MCF 10A (cell line): ENCODE measurements at regions not wholly inside any gene's neighbourhood (a gene's known extent, or its start where the extent isn't known, plus 50 kb on each side); places are given as distances from the start of the nearest gene placed in this dataset.

ENCODE experiments used
- BruUV-seq: library from RNA; stranded (reverse); fragments of 400-500 nt; replicated peaks from 2 replicates; lab custom pipeline; 2021; lab: Mats Ljungman, UMichigan
- CTCF ChIA-PET: fragments of 300-600 bp; sonication (Branson Sonifier 250); formaldehyde crosslinking; extraction: SDS; loops from one replicate; lab custom pipeline; 2021; ENCODE audit warnings: antibody characterized with exemption, inconsistent platforms; lab: Yijun Ruan, JAX
- POLR2A ChIA-PET: fragments of 300-600, 350-650 bp; sonication (Branson Sonifier 250); formaldehyde crosslinking; extraction: SDS; loops from one replicate; lab custom pipeline; 2020; ENCODE audit warnings: antibody characterized with exemption, inconsistent platforms; lab: Yijun Ruan, JAX
- DNase-seq: peaks from one replicate; pipeline ENCODE4 v3.0.0-alpha.2; 2018; ENCODE audit not compliant: unreplicated experiment
- H3K27ac Mint-ChIP-seq: one replicate; pipeline ENCODE4 v1.8.0; 2022; ENCODE audit warnings: mild to moderate bottlenecking, low read depth, mixed read lengths; ENCODE audit not compliant: unreplicated experiment
- H3K27me3 Mint-ChIP-seq: one replicate; pipeline ENCODE4 v1.8.0; 2022; ENCODE audit warnings: mixed read lengths; ENCODE audit not compliant: insufficient read depth, unreplicated experiment
- H3K36me3 Mint-ChIP-seq: one replicate; pipeline ENCODE4 v1.8.0; 2022; ENCODE audit warnings: mild to moderate bottlenecking, moderate library complexity, mixed read lengths; ENCODE audit not compliant: insufficient read depth, unreplicated experiment
- H3K4me1 Mint-ChIP-seq: one replicate; pipeline ENCODE4 v1.8.0; 2022; ENCODE audit warnings: mixed read lengths; ENCODE audit not compliant: insufficient read depth, unreplicated experiment
- H3K4me3 Mint-ChIP-seq: one replicate; pipeline ENCODE4 v1.8.0; 2022; ENCODE audit warnings: mild to moderate bottlenecking, moderate library complexity, mixed read lengths; ENCODE audit not compliant: unreplicated experiment
- H3K9me3 Mint-ChIP-seq: one replicate; pipeline ENCODE4 v1.8.0; 2022; ENCODE audit warnings: mixed read lengths; ENCODE audit not compliant: unreplicated experiment
- CTCF ChIP-seq: fragments of 200-600 bp; IDR thresholded peaks from one replicate; pipeline ENCODE4 v1.8.0; 2022; ENCODE audit warnings: antibody characterized with exemption, mild to moderate bottlenecking; ENCODE audit not compliant: unreplicated experiment
- intact Hi-C: fragments of 100-400 bp; cut with micrococcal nuclease; formaldehyde crosslinking; loops from 2 replicates; pipeline ENCODE4 v1.14.1; 2022

- intact Hi-C loops, result no loop called here
- no TSS peak for BruUV-seq
- Mint-ChIP-seq H3K27ac (no peak overlapping the region), H3K9me3 (no peaks in the 10 kb centered on the region), H3K36me3 (no peaks in the 10 kb centered on the region), H3K27me3 (no peaks in the 10 kb centered on the region), H3K4me3 (no peak overlapping the region), H3K4me1 (no peaks in the 10 kb centered on the region)
- ChIA-PET POLR2A (no interaction called here), CTCF (interaction anchor here (1.7 kb wide), 1 partner anchor 16 kb away, joined by 5 read pairs; no protein-coding TSS in a partner anchor)
- no peak for DNase-seq
- TF ChIP-seq CTCF, result no peak
Measured at GRCh38 chr9:13367784-13368183, 88.3 kb upstream of the MPDZ start.

- H3K27ac Mint-ChIP-seq, result no peak overlapping the region
- no peak for TF ChIP-seq CTCF
- ChIA-PET CTCF (interaction anchor here (0.6 to 1.8 kb wide), 8 partner anchors 13 to 1066 kb away, joined by 3 to 7 read pairs (median 3); no protein-coding TSS in a partner anchor), POLR2A (interaction anchor here (0.5 kb wide), 1 partner anchor 159 kb away, joined by 4 read pairs; no protein-coding TSS in a partner anchor)
- intact Hi-C loops, result no loop called here
- H3K4me1 Mint-ChIP-seq, result no peaks in the 10 kb centered on the region
- DNase-seq, result no peak
- BruUV-seq, result no TSS peak
- no peak overlapping the region for H3K4me3 Mint-ChIP-seq
- H3K27me3 Mint-ChIP-seq, result no peaks in the 10 kb centered on the region
- no peaks in the 10 kb centered on the region for H3K36me3 Mint-ChIP-seq
- no peaks in the 10 kb centered on the region for H3K9me3 Mint-ChIP-seq
Measured at GRCh38 chr9:13364271-13365000, 84.9 kb upstream of the MPDZ start.

- H3K27me3 Mint-ChIP-seq, result no peaks in the 10 kb centered on the region
- no peak overlapping the region for H3K4me3 Mint-ChIP-seq
- DNase-seq, result no peak
- ChIA-PET CTCF (no interaction called here), POLR2A (interaction anchor here (0.7 kb wide), 1 partner anchor 41 kb away, joined by 3 read pairs; no protein-coding TSS in a partner anchor)
- H3K9me3 Mint-ChIP-seq, result no peaks in the 10 kb centered on the region
- no TSS peak for BruUV-seq
- H3K27ac Mint-ChIP-seq, result no peak overlapping the region
- no peaks in the 10 kb centered on the region for H3K36me3 Mint-ChIP-seq
- intact Hi-C loops, result no loop called here
- H3K4me1 Mint-ChIP-seq, result peaks cover 14% of the 10 kb centered on the region
- TF ChIP-seq CTCF, result no peak
Measured at GRCh38 chr9:13361076-13361475, 81.6 kb upstream of the MPDZ start.

- no TSS peak for BruUV-seq
- no peaks in the 10 kb centered on the region for H3K36me3 Mint-ChIP-seq
- no peak overlapping the region for H3K27ac Mint-ChIP-seq
- no peak for TF ChIP-seq CTCF
- ChIA-PET POLR2A (no interaction called here), CTCF (interaction anchor here (1.0 kb wide), 1 partner anchor 1069 kb away, joined by 3 read pairs; no protein-coding TSS in a partner anchor)
- intact Hi-C loops, result no loop called here
- no peak overlapping the region for H3K4me3 Mint-ChIP-seq
- H3K9me3 Mint-ChIP-seq, result no peaks in the 10 kb centered on the region
- DNase-seq, result no peak
- H3K27me3 Mint-ChIP-seq, result no peaks in the 10 kb centered on the region
- peaks cover 14% of the 10 kb centered on the region for H3K4me1 Mint-ChIP-seq
Measured at GRCh38 chr9:13360188-13360587, 80.7 kb upstream of the MPDZ start.
